Endothelial cell of umbilical vein (primary cell): ENCODE measurements at regions not wholly inside any gene's neighbourhood (a gene's known extent, or its start where the extent isn't known, plus 50 kb on each side); places are given as distances from the start of the nearest gene placed in this dataset.
"Not testable (repeated sequence)": the region's sequence is repeated elsewhere in the genome, so short reads cannot be mapped to it uniquely, and the experiment has no call there.

Source experiments
- BruUV-seq: library from RNA; stranded (reverse); fragments of 400-500 nt; replicated peaks from 2 replicates; lab custom pipeline; 2021; lab: Mats Ljungman, UMichigan
- CTCF ChIA-PET: fragments of 300-600, 350-600 bp; sonication (Branson Sonifier 250); formaldehyde crosslinking; loops from one replicate; lab custom pipeline; 2021; ENCODE audit warnings: antibody characterized with exemption, inconsistent platforms; lab: Charles Lee
- POLR2A ChIA-PET: fragments of 300-600, 350-600 bp; sonication (Branson Sonifier 250); formaldehyde crosslinking; loops from one replicate; lab custom pipeline; 2021; ENCODE audit warnings: antibody characterized with exemption, inconsistent platforms; lab: Charles Lee
- DNase-seq: peaks from one replicate; pipeline ENCODE4 v3.0.0-alpha.2; 2011; ENCODE audit warnings: low read depth, low spot score
- FAIRE-seq: peaks from 2 replicates; lab custom pipeline; 2011; peaks lifted over from hg19 to GRCh38; lab: Jason Lieb, UNC
- H2AFZ ChIP-seq: 2 replicates; pipeline ENCODE4 v1.6.0; 2012; ENCODE audit warnings: low read depth, low read length, control low read depth, inconsistent platforms
- H3K27ac ChIP-seq: 2 replicates; pipeline ENCODE4 v1.5.1; 2011; ENCODE audit warnings: low read depth, mild to moderate bottlenecking, control low read depth, low read length, moderate library complexity; ENCODE audit not compliant: insufficient read depth
- H3K27me3 ChIP-seq, 2 experiments: 2 replicates each; pipeline versions ENCODE4 v1.6.0 to v1.6.1; 2011; ENCODE audit warnings: low read length in 2 of 2, mixed read lengths in 1 of 2; ENCODE audit not compliant: control insufficient read depth in 2 of 2, insufficient read depth in 2 of 2
- H3K36me3 ChIP-seq, 2 experiments: 2 replicates in 1 of 2; 3 replicates in 1 of 2; pipeline ENCODE4 v1.5.1; 2011; ENCODE audit warnings: low read length in 2 of 2, mild to moderate bottlenecking in 1 of 2, moderate library complexity in 1 of 2; ENCODE audit not compliant: control insufficient read depth in 2 of 2, insufficient read depth in 2 of 2; ENCODE audit errors: extremely low read depth in 1 of 2
- H3K4me1 ChIP-seq: 3 replicates; pipeline ENCODE4 v1.5.1; 2011; ENCODE audit warnings: mild to moderate bottlenecking, low read length; ENCODE audit not compliant: control insufficient read depth, insufficient read depth; ENCODE audit errors: extremely low read depth
- H3K4me2 ChIP-seq: 2 replicates; pipeline ENCODE4 v1.6.1; 2011; ENCODE audit warnings: low read length, control low read depth, mixed read lengths; ENCODE audit not compliant: insufficient read depth
- H3K4me3 ChIP-seq, 3 experiments: fragments of 200-600 bp in 1 of 3; sonication (generic), shearing (Covaris generic) in 1 of 3; replicated peaks in 1 of 3; 2 replicates each; pipeline ENCODE4 v1.5.1; 2011 to 2016; ENCODE audit warnings: control low read depth in 3 of 3, low read length in 3 of 3, mild to moderate bottlenecking in 2 of 3, inconsistent platforms in 1 of 3, low read depth in 1 of 3, moderate library complexity in 1 of 3; ENCODE audit not compliant: insufficient read depth in 1 of 3
- H3K79me2 ChIP-seq: 2 replicates; pipeline ENCODE4 v1.6.0; 2012; ENCODE audit warnings: low read length, inconsistent platforms; ENCODE audit not compliant: control insufficient read depth, insufficient read depth
- H3K9ac ChIP-seq: replicated peaks from 2 replicates; pipeline ENCODE3; 2011; ENCODE audit warnings: low read length, control low read depth; ENCODE audit not compliant: insufficient read depth; ENCODE audit errors: extremely low read depth
- H3K9me1 ChIP-seq: replicated peaks from 3 replicates; pipeline ENCODE4 v1.6.0; 2011; ENCODE audit warnings: mild to moderate bottlenecking, low read length; ENCODE audit not compliant: control insufficient read depth, insufficient read depth; ENCODE audit errors: extremely low read depth
- H3K9me3 ChIP-seq: replicated peaks from 2 replicates; pipeline ENCODE4 v1.5.1; 2012; ENCODE audit warnings: low read length, inconsistent platforms; ENCODE audit not compliant: control insufficient read depth, insufficient read depth
- H4K20me1 ChIP-seq: replicated peaks from 2 replicates; pipeline ENCODE3; 2011; ENCODE audit warnings: mild to moderate bottlenecking, low read length; ENCODE audit not compliant: control insufficient read depth, insufficient read depth; ENCODE audit errors: extremely low read depth
- dilution Hi-C: fragments of 300-500 bp; cut with MboI; formaldehyde crosslinking; loops from one replicate; pipeline ENCODE4 v1.15.0; 2019; ENCODE audit warnings: low sequenced_read_pairs; ENCODE audit not compliant: extremely low pct_ligation_motif_present
- intact Hi-C: fragments of 100-400 bp; cut with micrococcal nuclease; formaldehyde crosslinking; loops from one replicate; pipeline ENCODE4 v1.10.0; 2022

DNA sequence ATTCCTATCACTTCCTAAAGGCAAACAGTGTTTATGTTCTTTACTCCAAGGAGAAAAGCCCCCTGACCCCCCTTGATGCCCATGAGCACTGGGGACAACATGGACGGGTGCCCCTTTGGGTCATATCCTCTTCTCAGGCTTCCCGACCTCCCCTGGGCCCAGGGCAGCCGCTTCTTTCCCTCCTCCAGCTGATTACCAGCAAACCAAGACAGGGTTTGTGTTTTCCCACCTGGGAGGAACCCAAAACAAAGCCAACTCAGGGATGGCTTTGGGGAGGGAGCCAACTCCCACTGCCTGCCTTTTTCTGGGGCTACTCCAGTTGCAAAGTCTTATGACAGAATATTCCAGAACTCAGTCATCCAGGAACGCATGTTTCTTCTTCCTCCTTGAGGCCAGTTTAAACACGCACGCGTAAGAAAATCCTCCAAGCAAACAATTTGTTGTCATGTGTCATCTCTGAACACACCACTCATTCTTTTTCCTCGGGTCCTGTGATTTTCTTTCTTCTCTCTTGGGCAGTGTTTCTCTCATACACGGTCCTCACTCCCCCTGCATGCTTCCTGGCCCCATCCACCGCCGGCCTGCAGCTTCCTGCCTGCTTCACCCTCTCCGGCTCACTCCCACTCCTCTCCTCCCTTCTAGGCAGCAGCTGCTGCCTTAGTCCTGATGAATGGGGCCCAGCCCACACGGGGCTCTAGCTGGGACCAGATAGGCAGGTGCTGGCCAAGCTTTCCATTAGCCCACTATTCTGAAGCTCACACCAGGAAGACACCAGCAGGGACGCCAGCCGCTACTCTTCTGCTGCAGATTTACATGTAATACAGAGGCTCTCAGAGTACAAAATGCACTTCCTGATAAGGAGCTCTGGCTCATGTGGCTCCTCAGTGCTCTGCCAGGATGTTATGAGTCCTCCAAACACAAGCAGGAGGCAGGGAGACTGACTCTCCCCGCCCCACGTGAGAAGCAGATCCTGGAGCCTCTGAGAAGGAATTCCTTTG lies 116.7 kb upstream of the VOPP1 start:
- H3K9me1 ChIP-seq, H3K4me3 ChIP-seq, H3K79me2 ChIP-seq, POLR2A ChIA-PET, H4K20me1 ChIP-seq, intact Hi-C loops, H3K9me3 ChIP-seq, CTCF ChIA-PET, H3K36me3 ChIP-seq, H3K27me3 ChIP-seq, H2AFZ ChIP-seq, H3K9ac ChIP-seq, dilution Hi-C loops, H3K4me1 ChIP-seq: not testable (repeated sequence)
- peak; percentile 100 for FAIRE-seq
- DNase-seq: peak; percentile 66
- BruUV-seq: TSS peak; percentile 19
- H3K27ac ChIP-seq: peak overlapping the region; percentile 18
- H3K4me2 ChIP-seq: peak overlapping the region; percentile 31

- H3K27ac ChIP-seq, H2AFZ ChIP-seq, intact Hi-C loops, H3K79me2 ChIP-seq, H3K4me1 ChIP-seq, BruUV-seq, H3K4me3 ChIP-seq, H3K9ac ChIP-seq, dilution Hi-C loops, CTCF ChIA-PET, H3K27me3 ChIP-seq, H3K4me2 ChIP-seq, H4K20me1 ChIP-seq, POLR2A ChIA-PET, H3K9me3 ChIP-seq, H3K36me3 ChIP-seq, H3K9me1 ChIP-seq: not testable (repeated sequence)
- FAIRE-seq: peak; percentile 61
- DNase-seq: peak; percentile 28
Measured at GRCh38 chr7:55688261-55688660, 116.0 kb upstream of the VOPP1 start.

DNA sequence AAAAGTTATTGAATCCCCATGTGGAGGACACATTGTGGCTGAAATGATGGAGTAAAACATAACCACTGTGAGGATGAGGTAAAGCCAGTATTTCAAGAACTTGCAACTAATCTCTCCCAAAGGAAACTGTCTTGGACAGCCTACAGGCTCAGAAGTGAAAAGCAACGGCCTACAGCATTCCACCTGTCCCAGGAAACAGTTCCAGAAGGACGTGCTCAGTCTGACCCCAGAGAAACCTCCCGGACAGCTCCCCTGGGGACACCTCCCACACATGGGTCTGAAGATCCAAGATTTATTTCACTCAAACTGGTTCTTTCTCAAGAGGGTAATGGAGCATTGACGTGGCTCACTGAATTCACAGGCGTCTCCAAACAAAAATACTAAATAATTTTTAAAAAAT lies 115.0 kb upstream of the VOPP1 start:
- H3K9me3 ChIP-seq, DNase-seq, H3K27ac ChIP-seq, H4K20me1 ChIP-seq, POLR2A ChIA-PET, H3K4me1 ChIP-seq, CTCF ChIA-PET, H3K36me3 ChIP-seq, H3K4me2 ChIP-seq, intact Hi-C loops, H3K79me2 ChIP-seq, H3K4me3 ChIP-seq, H3K27me3 ChIP-seq, H3K9me1 ChIP-seq, dilution Hi-C loops, H2AFZ ChIP-seq, BruUV-seq, H3K9ac ChIP-seq: not testable (repeated sequence)
- FAIRE-seq: peak; percentile 48

DNA sequence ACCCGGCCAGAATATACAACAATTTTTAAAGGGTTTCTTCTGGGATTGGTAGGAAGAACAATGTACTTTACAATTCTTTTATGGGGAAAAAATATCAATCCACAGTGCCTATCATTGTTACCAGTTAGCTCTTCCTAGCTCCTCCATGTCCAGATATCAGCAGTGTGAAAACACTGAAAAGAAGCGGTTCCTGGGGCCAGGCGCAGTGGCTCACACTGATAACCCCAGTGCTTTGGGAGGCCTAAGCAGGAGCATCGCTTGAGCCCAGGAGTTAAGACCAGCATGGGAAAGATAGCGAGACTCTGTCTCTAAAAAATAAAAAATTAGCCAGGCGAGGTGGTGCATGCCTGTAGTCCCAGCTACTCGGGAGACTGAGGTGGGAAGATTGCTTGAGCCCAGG lies 114.5 kb upstream of the VOPP1 start:
- H2AFZ ChIP-seq, CTCF ChIA-PET: not testable (repeated sequence)

More for the DNA sequence above, 114.5 kb upstream of the VOPP1 start:
- H3K36me3 ChIP-seq, H3K9me3 ChIP-seq, H3K4me3 ChIP-seq, FAIRE-seq, DNase-seq, H3K4me2 ChIP-seq, H3K9ac ChIP-seq, POLR2A ChIA-PET, BruUV-seq, H3K9me1 ChIP-seq, H3K27me3 ChIP-seq, dilution Hi-C loops, H3K4me1 ChIP-seq, H3K79me2 ChIP-seq, H4K20me1 ChIP-seq, H3K27ac ChIP-seq, intact Hi-C loops: not testable (repeated sequence)
